ENCODE measurements at regions not wholly inside any gene's neighbourhood (a gene's known extent, or its start where the extent isn't known, plus 50 kb on each side); places are given as distances from the start of the nearest gene placed in this dataset.

GRCh38 chr4:13174001-13174400 is 310.1 kb downstream of the RAB28 start:
- TF ChIP-seq CEBPB (IDR thresholded peaks at IDR 0.05; ENCODE audit: low read depth, low read length) (no peak), POLR2AphosphoS5 (IDR thresholded peaks at IDR 0.05; ENCODE audit: low read depth, low read length) (no peak), PHF8 (conservative IDR thresholded peaks at IDR 0.05; ENCODE audit: low read depth, low read length) (no peak), CTCF (IDR thresholded peaks at IDR 0.05; ENCODE audit: control extremely low read depth in 1 of 3, insufficient read depth in 1 of 3, low read depth in 1 of 3, low read length in 3 of 3) (no peak), MAFK (IDR thresholded peaks at IDR 0.05; ENCODE audit: low read depth, low read length) (no peak), RAD21 (IDR thresholded peaks at IDR 0.05 in 1 of 2, conservative IDR thresholded peaks at IDR 0.05 in 1 of 2; ENCODE audit: low read depth in 2 of 2, low read length in 2 of 2) (no peak), TAF1 (IDR thresholded peaks at IDR 0.05; ENCODE audit: low read depth, low read length) (no peak), SIX5 (IDR thresholded peaks at IDR 0.05; ENCODE audit: low read depth, low read length) (no peak), EP300 (IDR thresholded peaks at IDR 0.05; ENCODE audit: borderline replicate concordance in 1 of 2, low read depth in 2 of 2, low read length in 2 of 2) (no peak), HDAC6 (IDR thresholded peaks at IDR 0.05; ENCODE audit: low read depth, low read length) (no peak), EZH2 (IDR thresholded peaks at IDR 0.05; ENCODE audit: low read depth, low read length, severe bottlenecking) (no peak), BCL11A (IDR thresholded peaks at IDR 0.05; ENCODE audit: low read depth in 2 of 2, low read length in 2 of 2) (no peak), SP1 (IDR thresholded peaks at IDR 0.05; ENCODE audit: low read depth, low read length) (no peak), TBP (IDR thresholded peaks at IDR 0.05; ENCODE audit: low read depth, low read length) (no peak)
